ENCODE measurements at regions not wholly inside any gene's neighbourhood (a gene's known extent, or its start where the extent isn't known, plus 50 kb on each side); places are given as distances from the start of the nearest gene placed in this dataset.

DNA sequence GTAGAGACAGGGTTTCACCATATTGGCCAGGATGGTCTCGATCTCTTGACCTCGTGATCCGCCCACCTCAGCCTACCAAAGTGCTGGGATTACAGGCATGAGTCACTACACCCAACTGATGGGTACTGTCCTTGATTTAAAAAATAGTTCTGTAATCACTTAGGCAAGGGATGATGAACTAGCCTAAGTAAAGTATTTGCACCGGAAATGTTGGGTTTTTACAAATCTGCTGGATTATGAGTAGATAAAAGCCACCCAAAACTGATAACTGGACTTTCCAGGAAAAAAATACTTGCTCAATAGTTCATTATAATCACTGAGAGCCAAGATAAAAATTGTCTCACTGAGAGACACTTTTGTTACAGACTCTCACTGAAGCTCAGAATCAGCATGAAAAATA is 218.0 kb downstream of the WNT5A start:
- Histone ChIP-seq H3K9ac (ENCODE audit: low read length) (no peak overlapping the region), H3K4me2 (ENCODE audit: low read length) (no peak overlapping the region), H4K20me1 (ENCODE audit: insufficient read depth, low read length) (no peaks in the 10 kb centered on the region), H3K4me3 (ENCODE audit: low read depth, low read length, poor library complexity, severe bottlenecking) (no peak overlapping the region), H3K27ac (ENCODE audit: low read depth, low read length, poor library complexity, severe bottlenecking) (no peak overlapping the region), H3K36me3 (ENCODE audit: insufficient read depth, low read length) (no peaks in the 10 kb centered on the region), H3K9me2 (ENCODE audit: low read depth, low read length) (no peaks in the 10 kb centered on the region), H3K27me3 (ENCODE audit: insufficient read depth, low read length) (no peaks in the 10 kb centered on the region), H3F3A (ENCODE audit: insufficient read depth, low read length) (no peaks in the 10 kb centered on the region), H3K9me3 (ENCODE audit: low read length) (no peaks in the 10 kb centered on the region), H3K79me2 (ENCODE audit: insufficient read depth, low read length) (no peaks in the 10 kb centered on the region), H3K4me1 (ENCODE audit: insufficient read depth, low read length, severe bottlenecking) (no peaks in the 10 kb centered on the region), H2AFZ (ENCODE audit: low read length) (no peak overlapping the region)
- TF ChIP-seq, protein P1, sequence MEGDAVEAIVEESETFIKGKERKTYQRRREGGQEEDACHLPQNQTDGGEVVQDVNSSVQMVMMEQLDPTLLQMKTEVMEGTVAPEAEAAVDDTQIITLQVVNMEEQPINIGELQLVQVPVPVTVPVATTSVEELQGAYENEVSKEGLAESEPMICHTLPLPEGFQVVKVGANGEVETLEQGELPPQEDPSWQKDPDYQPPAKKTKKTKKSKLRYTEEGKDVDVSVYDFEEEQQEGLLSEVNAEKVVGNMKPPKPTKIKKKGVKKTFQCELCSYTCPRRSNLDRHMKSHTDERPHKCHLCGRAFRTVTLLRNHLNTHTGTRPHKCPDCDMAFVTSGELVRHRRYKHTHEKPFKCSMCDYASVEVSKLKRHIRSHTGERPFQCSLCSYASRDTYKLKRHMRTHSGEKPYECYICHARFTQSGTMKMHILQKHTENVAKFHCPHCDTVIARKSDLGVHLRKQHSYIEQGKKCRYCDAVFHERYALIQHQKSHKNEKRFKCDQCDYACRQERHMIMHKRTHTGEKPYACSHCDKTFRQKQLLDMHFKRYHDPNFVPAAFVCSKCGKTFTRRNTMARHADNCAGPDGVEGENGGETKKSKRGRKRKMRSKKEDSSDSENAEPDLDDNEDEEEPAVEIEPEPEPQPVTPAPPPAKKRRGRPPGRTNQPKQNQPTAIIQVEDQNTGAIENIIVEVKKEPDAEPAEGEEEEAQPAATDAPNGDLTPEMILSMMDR (IDR thresholded peaks at IDR 0.05; ENCODE audit: low read length) = no peak
- no peak for TF ChIP-seq EZH2 (IDR thresholded peaks at IDR 0.05; ENCODE audit: borderline replicate concordance, low read length)

DNA sequence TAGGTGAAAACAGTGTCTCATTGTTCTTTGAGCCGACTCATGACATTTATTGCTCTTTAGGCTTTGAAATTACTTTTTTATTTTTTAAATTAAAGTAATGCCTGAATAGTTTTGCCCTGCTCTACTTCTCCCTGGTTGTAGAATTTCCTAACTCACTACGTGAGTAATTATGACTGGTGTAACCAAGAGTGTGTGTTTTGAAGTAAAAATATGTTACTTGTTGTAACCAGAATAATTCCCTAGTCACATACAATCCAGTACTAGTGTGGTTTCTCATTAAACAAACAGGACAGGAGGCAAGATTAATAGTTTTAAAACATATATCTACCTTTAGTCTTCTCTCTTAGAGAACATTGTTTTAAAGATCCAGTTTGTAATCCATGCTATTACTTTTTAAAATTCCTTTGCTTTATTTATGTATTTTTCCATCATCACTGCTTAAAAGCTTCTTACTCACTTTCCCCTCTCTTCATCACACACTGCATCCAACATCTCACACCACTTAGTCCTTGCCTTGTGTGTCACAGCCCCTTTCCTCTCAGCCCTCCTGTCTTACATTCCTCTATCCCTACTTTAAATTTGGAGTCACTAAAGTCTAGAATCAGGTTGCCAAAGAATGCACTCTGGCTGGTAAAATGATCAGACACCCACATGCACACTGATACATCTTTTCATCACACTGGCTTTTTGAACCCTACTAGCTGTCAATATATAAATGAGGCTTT is 219.7 kb downstream of the WNT5A start:
- H3K4me1 ChIP-seq (ENCODE audit: insufficient read depth, low read length, severe bottlenecking) = no peaks in the 10 kb centered on the region
- H3K36me3 ChIP-seq (ENCODE audit: insufficient read depth, low read length) = no peaks in the 10 kb centered on the region
- no peaks in the 10 kb centered on the region for H3K79me2 ChIP-seq (ENCODE audit: insufficient read depth, low read length)
- H3F3A ChIP-seq (ENCODE audit: insufficient read depth, low read length) = no peaks in the 10 kb centered on the region
- no peaks in the 10 kb centered on the region for H4K20me1 ChIP-seq (ENCODE audit: insufficient read depth, low read length)
- no peak overlapping the region for H3K9ac ChIP-seq (ENCODE audit: low read length)
- H2AFZ ChIP-seq (ENCODE audit: low read length) = no peak overlapping the region
- H3K4me3 ChIP-seq (ENCODE audit: low read depth, low read length, poor library complexity, severe bottlenecking) = no peak overlapping the region
- H3K27ac ChIP-seq (ENCODE audit: low read depth, low read length, poor library complexity, severe bottlenecking) = no peak overlapping the region
- H3K27me3 ChIP-seq (ENCODE audit: insufficient read depth, low read length) = no peaks in the 10 kb centered on the region
- no peaks in the 10 kb centered on the region for H3K9me2 ChIP-seq (ENCODE audit: low read depth, low read length)
- H3K9me3 ChIP-seq (ENCODE audit: low read length) = no peaks in the 10 kb centered on the region
- no peak overlapping the region for H3K4me2 ChIP-seq (ENCODE audit: low read length)
- TF ChIP-seq, protein P1 (IDR thresholded peaks at IDR 0.05; ENCODE audit: low read length) = no peak
- no peak for TF ChIP-seq EZH2 (IDR thresholded peaks at IDR 0.05; ENCODE audit: borderline replicate concordance, low read length)

DNA sequence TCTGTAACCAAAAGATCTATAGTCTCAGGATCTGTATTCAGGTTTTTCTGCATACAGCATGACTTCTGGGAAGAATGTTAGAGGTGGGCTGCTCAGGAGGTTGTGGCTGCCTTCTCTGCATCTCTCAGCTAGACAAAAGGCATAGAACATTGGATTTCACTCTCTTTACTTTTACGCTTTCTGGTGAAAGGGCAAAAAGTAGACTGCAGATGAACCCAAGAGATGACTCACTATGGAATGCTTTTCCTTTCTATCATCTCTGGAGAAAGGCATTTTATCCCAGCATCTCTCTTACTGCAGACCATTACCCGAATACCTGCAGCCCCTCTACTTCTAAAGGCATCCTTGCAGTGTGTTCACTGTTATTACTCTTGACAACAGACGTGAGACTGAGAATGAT is 222.2 kb downstream of the WNT5A start:
- H3K4me3 ChIP-seq (ENCODE audit: low read depth, low read length, poor library complexity, severe bottlenecking) = no peak overlapping the region

More for the DNA sequence above, 222.2 kb downstream of the WNT5A start:
- Histone ChIP-seq H3K4me2 (ENCODE audit: low read length) (no peak overlapping the region), H3K79me2 (ENCODE audit: insufficient read depth, low read length) (no peaks in the 10 kb centered on the region), H3K9me3 (ENCODE audit: low read length) (no peaks in the 10 kb centered on the region), H3K9ac (ENCODE audit: low read length) (no peak overlapping the region), H3K27ac (ENCODE audit: low read depth, low read length, poor library complexity, severe bottlenecking) (no peak overlapping the region), H3K4me1 (ENCODE audit: insufficient read depth, low read length, severe bottlenecking) (no peaks in the 10 kb centered on the region), H3K36me3 (ENCODE audit: insufficient read depth, low read length) (no peaks in the 10 kb centered on the region), H3K9me2 (ENCODE audit: low read depth, low read length) (no peaks in the 10 kb centered on the region), H4K20me1 (ENCODE audit: insufficient read depth, low read length) (no peaks in the 10 kb centered on the region), H2AFZ (ENCODE audit: low read length) (no peak overlapping the region), H3F3A (ENCODE audit: insufficient read depth, low read length) (no peaks in the 10 kb centered on the region), H3K27me3 (ENCODE audit: insufficient read depth, low read length) (no peaks in the 10 kb centered on the region)
- TF ChIP-seq, protein P1 (IDR thresholded peaks at IDR 0.05; ENCODE audit: low read length) = no peak
- no peak for TF ChIP-seq EZH2 (IDR thresholded peaks at IDR 0.05; ENCODE audit: borderline replicate concordance, low read length)

Measured in OCI-LY1 (cell line).